Heart left ventricle (tissue), 13 donors: ENCODE measurements at regions not wholly inside any gene's neighbourhood (a gene's known extent, or its start where the extent isn't known, plus 50 kb on each side); places are given as distances from the start of the nearest gene placed in this dataset.

Source experiments
- CTCF ChIP-seq, 12 donors: fragments of 200-600 bp; sonication (generic) in 4 of 12; IDR thresholded peaks; one replicate each; pipeline versions ENCODE4 v1.5.0 to v1.8.0; 2018 to 2022; ENCODE audit warnings: antibody characterized with exemption in 12 of 12, mild to moderate bottlenecking in 5 of 12
- POLR2A ChIP-seq, 2 donors: fragments of 450-650 bp; IDR thresholded peaks; one replicate each; pipeline ENCODE4 v1.6.1; 2017; ENCODE audit warnings: antibody characterized with exemption in 2 of 2, mild to moderate bottlenecking in 2 of 2, moderate library complexity in 2 of 2
- donor health status: ischemic (EF 13 %, LVEDD 7.1; RV severe dilation, severe dysfunction).
- donor health status: DM: no; HTN: yes; CAD: no.
- donor health status: DM: no; HTN: no; CAD: no.
- donor health status: ischemic (EF 25% LVEDD 6.9; RV normal size, moderate dysfunction).
- donor health status: ischemic (EF 25% LVEDD 5.7; RV mildly dilated, moderate dysfunction).
- donor health status: ischemic (EF 35%, LVEDD 5.7; RV mildly dilated, moderate dysfunction).
- donor health status: nonischemic (EF 11% LVEDD 7.7; RV severe dilation, severe dysfunction).
- donor health status: DM: yes; HTN: yes; CAD: no.
- donor health status: PGD.
- donor health status: ischemic (EF 29% LVEDD 5.4; RV normal size, mild dysfunction).
- donor health status: nonischemic (EF 23%, LVEDD 6.1; RV moderate dilation, normal function).

DNA sequence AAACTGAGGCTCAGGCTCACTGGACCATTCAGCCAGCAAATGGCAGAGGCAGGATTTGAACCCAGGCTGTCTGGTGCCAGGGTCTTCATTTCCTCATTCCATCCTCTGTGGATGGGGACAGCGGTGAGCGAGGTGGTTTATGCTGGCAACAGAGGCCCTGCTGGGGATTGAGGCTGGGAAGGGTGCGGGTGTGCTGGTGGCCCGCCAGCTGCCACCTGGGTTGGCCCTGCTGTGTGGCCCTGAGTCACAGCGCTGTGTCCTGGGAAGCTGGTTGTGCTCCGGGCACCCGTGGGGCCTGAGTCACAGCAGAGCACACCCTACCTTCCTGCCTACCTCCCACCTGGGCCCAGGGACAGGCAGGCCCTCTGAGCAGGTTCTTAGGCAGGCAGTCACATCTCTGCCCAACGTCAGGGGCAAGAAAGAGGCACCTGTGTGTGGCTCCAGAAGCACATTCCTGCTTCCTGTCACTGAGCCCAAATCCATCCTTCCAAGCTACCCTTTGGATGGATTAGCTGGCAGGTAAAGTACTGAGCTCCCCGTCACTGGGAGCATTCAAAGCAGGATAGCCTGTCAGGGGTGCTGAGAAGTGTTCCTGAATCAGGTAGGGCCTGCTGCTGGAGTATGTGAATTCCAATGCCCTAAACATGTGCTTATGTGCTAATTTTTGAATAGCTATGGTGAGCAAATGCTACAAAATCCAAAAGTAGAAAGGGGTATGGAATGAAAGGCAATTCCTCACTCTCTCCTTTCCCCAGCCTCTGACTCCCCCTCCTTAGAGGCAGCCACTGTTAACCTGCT is 53.9 kb downstream of the CEBPB start:
- TF ChIP-seq CTCF (IDR thresholded peaks at IDR 0.05) (no peak), POLR2A (IDR thresholded peaks at IDR 0.05) (no peak)
